ENCODE measurements at regions not wholly inside any gene's neighbourhood (a gene's known extent, or its start where the extent isn't known, plus 50 kb on each side); places are given as distances from the start of the nearest gene placed in this dataset.

DNA sequence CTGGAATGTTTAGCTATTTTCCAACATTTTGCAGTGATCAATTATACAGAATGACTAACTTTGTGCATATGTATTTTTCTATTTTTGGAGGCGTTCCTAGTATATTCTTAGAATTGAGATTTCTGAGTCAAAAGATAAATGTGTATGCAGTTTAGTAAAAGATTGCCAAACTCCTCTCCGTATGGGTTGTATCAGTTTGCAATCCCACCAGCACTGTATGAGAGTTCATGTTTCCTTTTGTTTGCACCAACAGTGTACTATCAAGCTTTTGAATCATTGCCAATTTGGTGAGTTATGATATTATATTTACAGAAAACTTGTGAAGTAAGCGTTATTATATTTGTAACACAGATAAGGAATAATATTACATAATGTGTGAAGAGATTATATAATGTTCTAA lies 658.7 kb downstream of the JRKL start:
- TF ChIP-seq HDAC2 (IDR thresholded peaks at IDR 0.05) (no peak), NR2C2 (IDR thresholded peaks at IDR 0.05; ENCODE audit: borderline replicate concordance, control insufficient read depth, insufficient read length, low read depth) (no peak), JUNB (IDR thresholded peaks at IDR 0.05) (no peak), ZNF217 (IDR thresholded peaks at IDR 0.05) (no peak), SMAD1 (IDR thresholded peaks at IDR 0.05; ENCODE audit: low read depth, partially characterized antibody) (no peak), YY1 (IDR thresholded peaks at IDR 0.05; ENCODE audit: low read depth, low read length) (no peak), FOXK2 (IDR thresholded peaks at IDR 0.05) (no peak)
- TF ChIP-seq, protein P1, sequence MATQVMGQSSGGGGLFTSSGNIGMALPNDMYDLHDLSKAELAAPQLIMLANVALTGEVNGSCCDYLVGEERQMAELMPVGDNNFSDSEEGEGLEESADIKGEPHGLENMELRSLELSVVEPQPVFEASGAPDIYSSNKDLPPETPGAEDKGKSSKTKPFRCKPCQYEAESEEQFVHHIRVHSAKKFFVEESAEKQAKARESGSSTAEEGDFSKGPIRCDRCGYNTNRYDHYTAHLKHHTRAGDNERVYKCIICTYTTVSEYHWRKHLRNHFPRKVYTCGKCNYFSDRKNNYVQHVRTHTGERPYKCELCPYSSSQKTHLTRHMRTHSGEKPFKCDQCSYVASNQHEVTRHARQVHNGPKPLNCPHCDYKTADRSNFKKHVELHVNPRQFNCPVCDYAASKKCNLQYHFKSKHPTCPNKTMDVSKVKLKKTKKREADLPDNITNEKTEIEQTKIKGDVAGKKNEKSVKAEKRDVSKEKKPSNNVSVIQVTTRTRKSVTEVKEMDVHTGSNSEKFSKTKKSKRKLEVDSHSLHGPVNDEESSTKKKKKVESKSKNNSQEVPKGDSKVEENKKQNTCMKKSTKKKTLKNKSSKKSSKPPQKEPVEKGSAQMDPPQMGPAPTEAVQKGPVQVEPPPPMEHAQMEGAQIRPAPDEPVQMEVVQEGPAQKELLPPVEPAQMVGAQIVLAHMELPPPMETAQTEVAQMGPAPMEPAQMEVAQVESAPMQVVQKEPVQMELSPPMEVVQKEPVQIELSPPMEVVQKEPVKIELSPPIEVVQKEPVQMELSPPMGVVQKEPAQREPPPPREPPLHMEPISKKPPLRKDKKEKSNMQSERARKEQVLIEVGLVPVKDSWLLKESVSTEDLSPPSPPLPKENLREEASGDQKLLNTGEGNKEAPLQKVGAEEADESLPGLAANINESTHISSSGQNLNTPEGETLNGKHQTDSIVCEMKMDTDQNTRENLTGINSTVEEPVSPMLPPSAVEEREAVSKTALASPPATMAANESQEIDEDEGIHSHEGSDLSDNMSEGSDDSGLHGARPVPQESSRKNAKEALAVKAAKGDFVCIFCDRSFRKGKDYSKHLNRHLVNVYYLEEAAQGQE (IDR thresholded peaks at IDR 0.05; ENCODE audit: low read depth, low read length), result no peak
- TF ChIP-seq, protein P2, sequence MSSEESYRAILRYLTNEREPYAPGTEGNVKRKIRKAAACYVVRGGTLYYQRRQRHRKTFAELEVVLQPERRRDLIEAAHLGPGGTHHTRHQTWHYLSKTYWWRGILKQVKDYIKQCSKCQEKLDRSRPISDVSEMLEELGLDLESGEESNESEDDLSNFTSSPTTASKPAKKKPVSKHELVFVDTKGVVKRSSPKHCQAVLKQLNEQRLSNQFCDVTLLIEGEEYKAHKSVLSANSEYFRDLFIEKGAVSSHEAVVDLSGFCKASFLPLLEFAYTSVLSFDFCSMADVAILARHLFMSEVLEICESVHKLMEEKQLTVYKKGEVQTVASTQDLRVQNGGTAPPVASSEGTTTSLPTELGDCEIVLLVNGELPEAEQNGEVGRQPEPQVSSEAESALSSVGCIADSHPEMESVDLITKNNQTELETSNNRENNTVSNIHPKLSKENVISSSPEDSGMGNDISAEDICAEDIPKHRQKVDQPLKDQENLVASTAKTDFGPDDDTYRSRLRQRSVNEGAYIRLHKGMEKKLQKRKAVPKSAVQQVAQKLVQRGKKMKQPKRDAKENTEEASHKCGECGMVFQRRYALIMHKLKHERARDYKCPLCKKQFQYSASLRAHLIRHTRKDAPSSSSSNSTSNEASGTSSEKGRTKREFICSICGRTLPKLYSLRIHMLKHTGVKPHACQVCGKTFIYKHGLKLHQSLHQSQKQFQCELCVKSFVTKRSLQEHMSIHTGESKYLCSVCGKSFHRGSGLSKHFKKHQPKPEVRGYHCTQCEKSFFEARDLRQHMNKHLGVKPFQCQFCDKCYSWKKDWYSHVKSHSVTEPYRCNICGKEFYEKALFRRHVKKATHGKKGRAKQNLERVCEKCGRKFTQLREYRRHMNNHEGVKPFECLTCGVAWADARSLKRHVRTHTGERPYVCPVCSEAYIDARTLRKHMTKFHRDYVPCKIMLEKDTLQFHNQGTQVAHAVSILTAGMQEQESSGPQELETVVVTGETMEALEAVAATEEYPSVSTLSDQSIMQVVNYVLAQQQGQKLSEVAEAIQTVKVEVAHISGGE (CRISPR knock-in tag; IDR thresholded peaks at IDR 0.05), result no peak
- RAD21 ChIA-PET (ENCODE audit: unreplicated experiment), result no interaction called here
- DNase-seq (ENCODE audit: low read depth, low spot score), result no peak

More for the DNA sequence above, 658.7 kb downstream of the JRKL start:
- ATAC-seq, result no peak
- Histone ChIP-seq H3K4me2 (ENCODE audit: control insufficient read depth, insufficient read depth) (no peak overlapping the region), H3K27ac (ENCODE audit: control insufficient read depth, insufficient read depth) (no peak overlapping the region), H3K27me3 (replicated peaks in 1 of 2; ENCODE audit: control insufficient read depth in 2 of 2, insufficient read depth in 2 of 2, low read length in 1 of 2) (no peaks in the 10 kb centered on the region), H3K4me3 (no peak overlapping the region), H3K9ac (ENCODE audit: control insufficient read depth, insufficient read depth, low read length) (no peak overlapping the region), H2AFZ (ENCODE audit: control insufficient read depth, low read depth, low read length) (no peak overlapping the region), H3K36me3 (ENCODE audit: control insufficient read depth in 2 of 2, insufficient read depth in 2 of 2, low read length in 1 of 2) (no peaks in the 10 kb centered on the region), H3K79me2 (ENCODE audit: control insufficient read depth, insufficient read depth, low read length) (no peaks in the 10 kb centered on the region), H4K20me1 (ENCODE audit: control insufficient read depth, insufficient read depth) (no peaks in the 10 kb centered on the region), H3K4me1 (ENCODE audit: control insufficient read depth, insufficient read depth, low read length) (no peaks in the 10 kb centered on the region), H3K9me3 (replicated peaks; ENCODE audit: control insufficient read depth, insufficient read depth, low read length) (no peaks in the 10 kb centered on the region)
- no TSS peak for BruUV-seq (replicated peaks)
- FAIRE-seq, result no peak
- ChIA-PET CTCF (no interaction called here), POLR2A (no interaction called here), SMC1A (ENCODE audit: uncharacterized antibody, unreplicated experiment) (no interaction called here)
- intact Hi-C loops (cut with micrococcal nuclease; ENCODE audit: unreplicated experiment) (no loop called here), in situ Hi-C loops (cut with MboI) (no loop called here)
- 31% methylated on average over 3 of the region's 3 CpGs for WGBS (ENCODE audit: insufficient coverage, insufficient replicate concordance, low lambda C conversion rate, missing lambda C conversion rate)

Data from GM12878 (cell line).